ENCODE measurements at regions not wholly inside any gene's neighbourhood (a gene's known extent, or its start where the extent isn't known, plus 50 kb on each side); places are given as distances from the start of the nearest gene placed in this dataset.

DNA sequence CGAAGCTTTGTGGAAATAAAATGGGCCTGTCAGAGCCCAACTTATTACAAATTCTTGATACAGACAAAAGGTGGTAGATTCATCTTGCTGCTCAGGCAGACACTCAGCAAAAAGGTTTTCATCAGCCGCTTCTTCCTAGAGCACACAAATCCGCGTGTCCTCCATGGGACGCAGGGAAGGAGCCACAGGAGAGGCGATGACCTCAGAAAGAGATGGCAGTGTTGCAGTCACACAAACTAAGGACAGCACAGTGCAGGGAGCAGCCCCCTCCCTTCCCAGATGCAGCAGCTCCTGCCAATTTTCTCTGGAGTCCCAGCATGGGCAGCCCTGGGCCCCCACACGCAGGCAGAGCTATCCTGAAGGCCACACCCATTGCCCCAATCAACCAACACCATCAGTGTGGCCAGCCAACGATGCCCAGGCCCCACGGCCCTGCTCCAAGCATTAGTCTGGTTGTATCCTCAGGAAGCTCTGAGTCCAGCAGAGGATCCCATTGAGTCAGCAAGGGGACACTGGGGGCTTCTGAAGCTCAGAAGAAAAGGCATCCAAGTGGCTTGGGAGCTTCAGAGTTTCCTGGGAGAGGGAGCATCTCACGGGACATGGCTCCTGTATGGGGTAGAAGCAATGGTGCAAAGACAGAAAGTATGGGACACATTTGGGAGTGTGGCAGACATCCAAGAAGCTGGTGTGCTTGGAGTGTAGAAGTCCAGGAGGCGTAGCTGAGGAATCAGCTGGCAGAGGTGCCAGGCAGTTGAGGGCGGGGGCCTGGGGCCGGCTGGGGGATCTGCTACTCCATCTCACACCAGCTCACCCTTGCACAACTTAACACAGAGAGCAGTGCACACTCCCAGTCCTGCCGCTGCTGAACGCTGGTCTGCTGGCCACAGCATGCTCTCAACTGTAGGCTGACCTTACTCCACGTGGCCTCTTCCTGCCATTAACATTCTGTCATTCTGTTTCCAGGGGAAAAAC lies 142.1 kb upstream of the CST7 start:
- Histone ChIP-seq H3K9me3 (ENCODE audit: control insufficient read depth, insufficient read depth, low read length) (no peaks in the 10 kb centered on the region), H3K27ac (ENCODE audit: low read length) (no peak overlapping the region), H3K4me1 (ENCODE audit: control insufficient read depth, insufficient read depth, low read length) (no peaks in the 10 kb centered on the region; the same call in 1 of the 2 replicates), H3K36me3 (ENCODE audit: control insufficient read depth, insufficient read depth, low read length) (no peaks in the 10 kb centered on the region), H3K27me3 (ENCODE audit: control insufficient read depth, insufficient read depth, low read length) (no peaks in the 10 kb centered on the region), H3K4me3 (ENCODE audit: low read length) (no peak overlapping the region)
- no peak for DNase-seq (ENCODE audit: low read depth, low spot score)
- no CpG with 5 or more reads among the region's 16 CpGs for WGBS (ENCODE audit: insufficient coverage, insufficient read length)

- no peaks in the 10 kb centered on the region for H3K27me3 ChIP-seq (ENCODE audit: control insufficient read depth, insufficient read depth, low read length)
- no CpG with 5 or more reads among the region's 10 CpGs for WGBS (ENCODE audit: insufficient coverage, insufficient read length)
Measured at GRCh38 chr20:24808616-24809015, 140.5 kb upstream of the CST7 start.

GRCh38 chr20:24809606-24810005 lies 139.5 kb upstream of the CST7 start:
- H3K9me3 ChIP-seq (ENCODE audit: control insufficient read depth, insufficient read depth, low read length): no peaks in the 10 kb centered on the region
- no peak for DNase-seq (ENCODE audit: low read depth, low spot score)
- no peaks in the 10 kb centered on the region; the same call in 1 of the 2 replicates for H3K4me1 ChIP-seq (ENCODE audit: control insufficient read depth, insufficient read depth, low read length)
- no peak overlapping the region for H3K4me3 ChIP-seq (ENCODE audit: low read length)
- WGBS (ENCODE audit: insufficient coverage, insufficient read length): no CpG with 5 or more reads among the region's 12 CpGs
- H3K27me3 ChIP-seq (ENCODE audit: control insufficient read depth, insufficient read depth, low read length): no peaks in the 10 kb centered on the region
- H3K36me3 ChIP-seq (ENCODE audit: control insufficient read depth, insufficient read depth, low read length): no peaks in the 10 kb centered on the region
- no peak overlapping the region for H3K27ac ChIP-seq (ENCODE audit: low read length)

More at GRCh38 chr20:24808616-24809015, 140.5 kb upstream of the CST7 start:
- no peak for DNase-seq (ENCODE audit: low read depth, low spot score)
- Histone ChIP-seq H3K4me1 (ENCODE audit: control insufficient read depth, insufficient read depth, low read length) (no peaks in the 10 kb centered on the region; the same call in 1 of the 2 replicates), H3K4me3 (ENCODE audit: low read length) (no peak overlapping the region), H3K9me3 (ENCODE audit: control insufficient read depth, insufficient read depth, low read length) (no peaks in the 10 kb centered on the region), H3K27ac (ENCODE audit: low read length) (no peak overlapping the region), H3K36me3 (ENCODE audit: control insufficient read depth, insufficient read depth, low read length) (no peaks in the 10 kb centered on the region)

DNA sequence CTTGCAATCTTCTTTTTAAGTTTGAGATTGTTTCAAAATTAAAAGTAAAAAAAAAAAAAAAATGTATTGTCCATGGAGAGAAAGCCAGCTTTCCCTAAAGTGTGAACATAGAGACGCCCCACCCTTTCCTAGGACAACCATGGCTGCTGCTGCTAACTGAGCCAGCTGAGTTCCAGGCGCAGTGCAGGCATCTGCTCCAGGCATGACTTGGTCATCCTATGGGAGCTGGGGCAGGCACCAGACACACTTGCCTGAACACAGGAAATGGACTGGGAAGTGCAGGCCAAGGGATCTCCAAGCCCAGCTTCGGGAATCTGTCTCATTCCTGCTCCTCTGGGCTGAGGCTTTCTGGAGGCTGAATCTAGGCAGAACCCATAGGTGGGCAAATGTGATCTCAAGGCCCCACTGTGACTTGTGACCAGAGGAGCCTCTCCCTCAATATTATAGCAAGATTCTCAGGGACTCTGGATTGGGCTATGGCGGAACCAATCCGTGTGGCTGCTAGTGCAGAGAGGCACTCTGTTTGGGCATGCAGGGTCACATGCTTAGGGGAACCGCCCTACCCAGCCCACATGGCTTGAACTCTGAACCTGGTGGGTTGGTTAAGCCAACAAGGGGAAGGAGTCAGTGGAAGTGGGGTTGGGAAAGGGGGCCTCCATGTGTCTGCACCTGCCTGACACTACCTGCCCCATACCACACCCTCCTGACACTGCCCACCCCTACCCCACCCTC lies 138.2 kb upstream of the CST7 start:
- Histone ChIP-seq H3K4me1 (ENCODE audit: control insufficient read depth, insufficient read depth, low read length) (no peaks in the 10 kb centered on the region), H3K27ac (ENCODE audit: low read length) (no peak overlapping the region), H3K4me3 (ENCODE audit: low read length) (no peak overlapping the region), H3K27me3 (ENCODE audit: control insufficient read depth, insufficient read depth, low read length) (no peaks in the 10 kb centered on the region), H3K36me3 (ENCODE audit: control insufficient read depth, insufficient read depth, low read length) (no peaks in the 10 kb centered on the region), H3K9me3 (ENCODE audit: control insufficient read depth, insufficient read depth, low read length) (no peaks in the 10 kb centered on the region)
- DNase-seq (ENCODE audit: low read depth, low spot score): no peak
- WGBS (ENCODE audit: insufficient coverage, insufficient read length): no CpG with 5 or more reads among the region's 6 CpGs

DNA sequence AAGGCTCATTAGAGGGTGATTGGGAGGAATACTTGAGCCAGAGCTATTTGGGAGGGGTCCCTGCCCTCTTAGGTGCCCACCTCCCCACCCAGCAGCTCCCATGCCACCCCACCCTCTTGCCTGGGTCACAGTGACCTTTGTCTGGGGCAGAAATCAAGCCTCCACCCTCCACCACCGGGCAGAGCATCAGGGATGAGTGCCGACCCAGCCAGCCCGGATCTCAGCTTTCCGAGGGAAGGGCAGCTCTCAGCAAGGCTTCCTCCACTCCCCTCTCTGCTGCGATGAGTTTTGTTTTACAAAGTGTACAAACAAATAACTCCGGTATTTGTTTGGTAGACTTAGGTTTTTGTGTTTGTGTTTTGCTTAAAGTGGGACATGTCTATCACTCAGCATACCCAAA lies 136.7 kb upstream of the CST7 start:
- WGBS (ENCODE audit: insufficient coverage, insufficient read length): no CpG with 5 or more reads among the region's 6 CpGs
- Histone ChIP-seq H3K27ac (ENCODE audit: low read length) (no peak overlapping the region), H3K27me3 (ENCODE audit: control insufficient read depth, insufficient read depth, low read length) (no peaks in the 10 kb centered on the region), H3K9me3 (ENCODE audit: control insufficient read depth, insufficient read depth, low read length) (no peaks in the 10 kb centered on the region), H3K4me3 (ENCODE audit: low read length) (no peak overlapping the region), H3K36me3 (ENCODE audit: control insufficient read depth, insufficient read depth, low read length) (no peaks in the 10 kb centered on the region), H3K4me1 (ENCODE audit: control insufficient read depth, insufficient read depth, low read length) (no peaks in the 10 kb centered on the region)
- DNase-seq (ENCODE audit: low read depth, low spot score): no peak

DNA sequence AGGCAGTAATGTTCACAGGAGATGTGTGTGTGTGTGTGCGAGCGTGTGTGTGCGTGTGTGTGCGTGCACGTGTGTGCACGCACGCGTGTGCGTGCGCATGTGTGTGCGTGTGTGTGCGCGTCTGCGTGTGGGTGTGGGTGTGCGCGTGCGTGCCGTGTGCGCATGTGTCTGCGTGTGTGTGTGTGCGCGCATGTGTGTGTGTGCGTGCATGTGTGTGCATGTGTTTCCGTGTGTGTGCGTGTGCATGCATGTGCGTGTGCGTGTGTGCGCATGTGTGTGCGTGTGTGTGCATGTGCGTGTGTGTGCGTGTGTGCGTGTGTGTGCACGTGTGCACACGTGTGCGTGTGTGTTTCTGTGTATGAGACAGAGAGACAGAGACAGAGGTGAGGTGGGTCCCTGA lies 136.0 kb upstream of the CST7 start:
- Histone ChIP-seq H3K4me1 (ENCODE audit: control insufficient read depth, insufficient read depth, low read length) (no peaks in the 10 kb centered on the region), H3K36me3 (ENCODE audit: control insufficient read depth, insufficient read depth, low read length) (no peaks in the 10 kb centered on the region), H3K4me3 (ENCODE audit: low read length) (no peak overlapping the region), H3K27ac (ENCODE audit: low read length) (no peak overlapping the region), H3K9me3 (ENCODE audit: control insufficient read depth, insufficient read depth, low read length) (no peaks in the 10 kb centered on the region), H3K27me3 (ENCODE audit: control insufficient read depth, insufficient read depth, low read length) (no peaks in the 10 kb centered on the region)
- whole genome bisulfite sequencing (ENCODE audit: insufficient coverage, insufficient read length): no CpG with 5 or more reads among the region's 35 CpGs
- no peak for DNase-seq (ENCODE audit: low read depth, low spot score)

DNA sequence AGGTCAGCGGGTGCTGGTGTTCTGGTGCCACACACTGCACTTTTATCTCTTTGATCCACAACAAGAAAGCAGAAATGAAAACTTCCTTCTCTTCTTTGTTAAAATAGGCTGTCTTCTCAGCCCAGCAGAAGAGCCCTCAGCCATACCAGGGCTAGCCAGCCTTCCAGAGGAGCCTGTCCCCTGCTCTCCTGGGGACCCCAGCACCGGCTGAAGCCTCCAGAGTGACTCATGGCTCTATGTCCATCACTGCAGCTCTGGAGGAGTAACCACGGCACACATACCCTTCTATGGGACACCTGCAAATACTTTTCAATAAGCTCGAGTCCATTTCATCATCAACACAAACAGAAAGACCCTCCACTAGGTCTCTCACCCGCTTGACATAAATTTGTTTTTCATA lies 135.6 kb upstream of the CST7 start:
- Histone ChIP-seq H3K36me3 (ENCODE audit: control insufficient read depth, insufficient read depth, low read length) (no peaks in the 10 kb centered on the region), H3K27me3 (ENCODE audit: control insufficient read depth, insufficient read depth, low read length) (no peaks in the 10 kb centered on the region), H3K9me3 (ENCODE audit: control insufficient read depth, insufficient read depth, low read length) (no peaks in the 10 kb centered on the region), H3K27ac (ENCODE audit: low read length) (no peak overlapping the region), H3K4me1 (ENCODE audit: control insufficient read depth, insufficient read depth, low read length) (no peaks in the 10 kb centered on the region), H3K4me3 (ENCODE audit: low read length) (no peak overlapping the region)
- no peak for DNase-seq (ENCODE audit: low read depth, low spot score)
- no CpG with 5 or more reads among the region's 5 CpGs for WGBS (ENCODE audit: insufficient coverage, insufficient read length)

- no peaks in the 10 kb centered on the region for H3K4me1 ChIP-seq (ENCODE audit: control insufficient read depth, insufficient read depth, low read length)
- H3K27ac ChIP-seq (ENCODE audit: low read length): no peak overlapping the region
- no peak overlapping the region for H3K4me3 ChIP-seq (ENCODE audit: low read length)
- H3K27me3 ChIP-seq (ENCODE audit: control insufficient read depth, insufficient read depth, low read length): no peaks in the 10 kb centered on the region
- no peak for DNase-seq (ENCODE audit: low read depth, low spot score)
- no peaks in the 10 kb centered on the region for H3K36me3 ChIP-seq (ENCODE audit: control insufficient read depth, insufficient read depth, low read length)
- H3K9me3 ChIP-seq (ENCODE audit: control insufficient read depth, insufficient read depth, low read length): no peaks in the 10 kb centered on the region
- no CpG with 5 or more reads among the region's 6 CpGs for WGBS (ENCODE audit: insufficient coverage, insufficient read length)
Measured at GRCh38 chr20:24813936-24814335, 135.1 kb upstream of the CST7 start.

DNA sequence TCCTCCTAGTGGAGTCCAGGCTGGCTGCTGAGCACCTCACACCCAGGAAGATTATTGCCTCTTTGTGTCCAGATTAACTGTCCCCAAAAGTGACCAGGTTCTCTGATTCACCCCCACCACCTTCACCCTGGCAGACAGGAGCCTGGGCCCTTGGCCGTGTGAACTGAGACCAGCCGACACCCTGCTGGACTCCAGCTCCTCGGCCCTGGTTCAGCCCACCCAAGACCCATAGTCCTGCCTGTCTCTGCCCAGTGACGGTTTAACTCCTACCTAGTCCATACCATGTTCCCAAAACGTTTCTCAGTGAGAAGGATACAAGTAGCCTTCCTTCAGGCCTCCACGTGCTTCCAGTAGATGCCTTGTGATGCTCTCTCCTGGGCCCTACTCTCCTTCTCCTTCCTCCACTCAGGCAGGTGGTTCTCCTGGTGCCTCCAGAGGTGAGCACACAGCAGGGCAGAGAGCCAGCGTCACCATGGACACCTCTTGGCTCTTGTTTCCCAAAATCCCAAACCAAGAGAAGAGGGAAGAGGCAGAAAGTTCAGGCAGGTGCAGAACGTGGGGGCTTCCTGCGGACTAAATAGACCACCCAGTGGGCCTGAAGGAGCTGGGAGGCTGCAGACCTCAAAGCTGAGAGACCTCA lies 134.4 kb upstream of the CST7 start:
- H3K9me3 ChIP-seq (ENCODE audit: control insufficient read depth, insufficient read depth, low read length): no peaks in the 10 kb centered on the region
- no peak overlapping the region for H3K27ac ChIP-seq (ENCODE audit: low read length)
- H3K4me1 ChIP-seq (ENCODE audit: control insufficient read depth, insufficient read depth, low read length): no peaks in the 10 kb centered on the region
- no peak overlapping the region for H3K4me3 ChIP-seq (ENCODE audit: low read length)
- no peaks in the 10 kb centered on the region for H3K27me3 ChIP-seq (ENCODE audit: control insufficient read depth, insufficient read depth, low read length)
- DNase-seq (ENCODE audit: low read depth, low spot score): no peak
- H3K36me3 ChIP-seq (ENCODE audit: control insufficient read depth, insufficient read depth, low read length): no peaks in the 10 kb centered on the region
- no CpG with 5 or more reads among the region's 9 CpGs for WGBS (ENCODE audit: insufficient coverage, insufficient read length)

GRCh38 chr20:24815196-24815815 lies 133.8 kb upstream of the CST7 start:
- Histone ChIP-seq H3K27ac (ENCODE audit: low read length) (no peak overlapping the region), H3K4me3 (ENCODE audit: low read length) (no peak overlapping the region), H3K4me1 (ENCODE audit: control insufficient read depth, insufficient read depth, low read length) (no peaks in the 10 kb centered on the region; the same call in 1 of the 2 replicates), H3K36me3 (ENCODE audit: control insufficient read depth, insufficient read depth, low read length) (no peaks in the 10 kb centered on the region), H3K27me3 (ENCODE audit: control insufficient read depth, insufficient read depth, low read length) (no peaks in the 10 kb centered on the region), H3K9me3 (ENCODE audit: control insufficient read depth, insufficient read depth, low read length) (no peaks in the 10 kb centered on the region)
- DNase-seq (ENCODE audit: low read depth, low spot score): no peak
- no CpG with 5 or more reads among the region's 16 CpGs for WGBS (ENCODE audit: insufficient coverage, insufficient read length)
